Epithelial cell of proximal tubule (primary cell): ENCODE measurements at regions not wholly inside any gene's neighbourhood (a gene's known extent, or its start where the extent isn't known, plus 50 kb on each side); places are given as distances from the start of the nearest gene placed in this dataset.
A peak's percentile ranks its signal among the peaks of the same experiment; 100 is the strongest.

Experiments used
- DNase-seq: peaks from one replicate; pipeline ENCODE4 v3.0.0-alpha.2; 2011; ENCODE audit warnings: low read depth
- H3K4me3 ChIP-seq: 2 replicates; pipeline ENCODE4 v1.5.1; 2011; ENCODE audit warnings: low read depth, mild to moderate bottlenecking, low read length
- TF ChIP-seq, protein P1 (sequence below): conservative IDR thresholded peaks from 2 replicates; pipeline ENCODE4 v1.5.1; 2012; ENCODE audit warnings: low read depth, mild to moderate bottlenecking, low read length

DNA sequence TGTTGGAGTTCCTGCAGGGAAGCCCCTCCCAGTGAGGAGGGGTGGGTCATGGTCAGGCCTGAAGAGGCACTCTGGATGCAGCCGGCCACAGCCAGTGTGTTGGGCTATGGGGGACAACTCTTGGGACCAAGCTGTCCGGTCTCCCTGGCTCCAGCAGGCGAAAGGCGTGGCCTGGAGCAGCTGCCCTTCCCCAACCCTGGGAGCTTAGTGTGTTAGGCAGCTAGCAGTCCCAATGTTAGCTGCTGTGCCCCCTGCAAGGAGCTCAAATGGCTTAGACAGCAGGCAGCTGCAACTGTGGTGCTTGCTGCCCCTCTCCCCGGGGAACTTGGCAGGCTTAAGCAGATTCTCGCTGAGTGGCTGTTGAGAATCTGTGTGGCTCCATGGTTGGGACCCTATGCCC, 67.5 kb upstream of the ACTBL2 start:
- DNase-seq, result no peak
- no peak overlapping the region for H3K4me3 ChIP-seq
- TF ChIP-seq, protein P1, sequence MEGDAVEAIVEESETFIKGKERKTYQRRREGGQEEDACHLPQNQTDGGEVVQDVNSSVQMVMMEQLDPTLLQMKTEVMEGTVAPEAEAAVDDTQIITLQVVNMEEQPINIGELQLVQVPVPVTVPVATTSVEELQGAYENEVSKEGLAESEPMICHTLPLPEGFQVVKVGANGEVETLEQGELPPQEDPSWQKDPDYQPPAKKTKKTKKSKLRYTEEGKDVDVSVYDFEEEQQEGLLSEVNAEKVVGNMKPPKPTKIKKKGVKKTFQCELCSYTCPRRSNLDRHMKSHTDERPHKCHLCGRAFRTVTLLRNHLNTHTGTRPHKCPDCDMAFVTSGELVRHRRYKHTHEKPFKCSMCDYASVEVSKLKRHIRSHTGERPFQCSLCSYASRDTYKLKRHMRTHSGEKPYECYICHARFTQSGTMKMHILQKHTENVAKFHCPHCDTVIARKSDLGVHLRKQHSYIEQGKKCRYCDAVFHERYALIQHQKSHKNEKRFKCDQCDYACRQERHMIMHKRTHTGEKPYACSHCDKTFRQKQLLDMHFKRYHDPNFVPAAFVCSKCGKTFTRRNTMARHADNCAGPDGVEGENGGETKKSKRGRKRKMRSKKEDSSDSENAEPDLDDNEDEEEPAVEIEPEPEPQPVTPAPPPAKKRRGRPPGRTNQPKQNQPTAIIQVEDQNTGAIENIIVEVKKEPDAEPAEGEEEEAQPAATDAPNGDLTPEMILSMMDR, result no peak

DNA sequence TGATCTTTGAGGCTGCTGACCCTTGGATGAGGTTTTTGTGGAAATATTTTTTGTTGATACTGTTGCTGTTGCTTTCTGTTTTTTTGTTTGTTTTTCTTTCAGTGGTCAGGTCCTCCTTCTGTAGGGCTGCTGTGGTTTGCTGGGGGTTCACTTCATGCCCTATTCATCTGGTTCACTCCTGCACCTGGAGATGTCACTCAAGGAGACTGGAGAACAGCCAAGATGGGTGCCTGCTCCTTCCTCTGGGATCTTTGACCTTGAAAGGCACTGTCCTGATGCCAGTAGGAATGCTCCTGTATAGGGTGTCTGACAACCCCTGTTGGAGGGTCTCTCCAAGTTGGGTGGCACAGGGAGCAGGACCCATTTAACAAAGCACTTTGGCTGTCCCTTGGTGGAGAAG, 67.0 kb upstream of the ACTBL2 start:
- H3K4me3 ChIP-seq, result no peak overlapping the region
- TF ChIP-seq, protein P1, result no peak
- DNase-seq, result no peak

DNA sequence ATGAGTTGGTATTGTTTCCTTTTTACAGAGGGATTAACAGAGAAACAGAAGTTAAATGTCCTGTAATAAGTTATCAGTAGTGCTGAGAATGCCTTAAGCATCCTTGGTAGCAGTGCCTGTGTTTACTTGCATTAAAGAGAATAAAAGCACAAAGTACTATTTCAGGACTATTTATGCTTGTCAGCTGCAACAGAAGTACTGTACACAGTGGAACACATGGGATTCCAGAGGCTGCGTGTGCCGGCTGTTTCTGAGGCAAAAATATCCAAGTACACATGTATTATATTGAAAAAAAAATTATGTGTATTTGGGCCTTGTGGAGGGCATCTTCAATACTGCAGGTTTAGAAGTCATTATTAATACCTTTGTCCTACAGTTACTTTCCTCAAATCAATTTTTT, 58.2 kb upstream of the ACTBL2 start:
- DNase-seq, result no peak
- TF ChIP-seq, protein P1, result no peak
- H3K4me3 ChIP-seq, result no peak overlapping the region

DNA sequence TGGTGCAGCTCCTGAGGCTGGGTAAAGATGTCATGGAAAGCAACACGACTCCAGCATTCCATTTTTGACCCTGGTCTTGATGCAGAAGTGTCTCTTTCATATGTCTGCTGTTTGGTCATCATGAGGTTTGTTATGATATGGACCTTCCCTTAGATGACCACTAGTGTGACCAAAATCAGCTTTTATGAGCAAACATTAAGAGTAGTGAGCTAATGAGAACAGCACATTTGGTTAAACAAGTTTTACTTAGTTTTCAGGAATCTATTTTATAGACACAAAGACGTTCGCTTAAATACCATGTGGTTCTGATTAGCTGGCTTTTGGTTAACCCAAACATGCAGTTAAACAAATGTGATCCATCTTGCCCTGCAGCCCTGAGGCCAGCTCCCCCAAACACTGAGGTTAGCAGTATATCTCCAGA, 56.7 kb upstream of the ACTBL2 start:
- no peak for DNase-seq
- H3K4me3 ChIP-seq, result no peak overlapping the region
- TF ChIP-seq, protein P1, result no peak

DNA sequence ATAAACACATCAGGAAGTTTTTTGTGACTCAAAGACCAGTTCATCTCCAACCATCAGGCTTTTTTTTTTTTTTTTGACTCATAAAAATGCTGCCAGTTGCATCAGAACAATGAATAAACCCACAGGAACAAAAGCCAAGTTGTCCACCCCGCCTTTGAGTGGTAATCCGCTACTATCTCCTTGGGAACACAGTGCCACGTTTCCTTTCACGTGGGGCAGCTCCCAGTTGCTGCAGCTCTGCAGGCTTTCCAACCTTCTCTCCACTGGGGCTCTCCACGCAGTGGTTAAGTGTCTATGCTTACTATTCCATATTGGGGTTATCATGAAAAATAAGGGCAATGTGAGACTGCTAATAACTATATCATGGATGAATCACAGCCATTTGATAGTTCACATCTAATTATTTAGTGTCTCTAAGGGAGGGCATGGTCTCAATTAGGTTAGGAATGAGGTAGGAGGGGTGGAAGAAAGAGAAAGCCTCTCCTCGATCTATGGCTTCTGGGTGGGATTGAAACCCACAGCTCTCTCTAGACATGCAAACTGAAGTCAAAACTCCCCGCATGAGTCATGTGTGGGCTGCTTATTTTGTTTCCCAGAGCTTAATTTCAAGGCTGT, 55.8 kb upstream of the ACTBL2 start:
- no peak overlapping the region for H3K4me3 ChIP-seq
- DNase-seq, result peak; percentile 9
- TF ChIP-seq, protein P1, result no peak

DNA sequence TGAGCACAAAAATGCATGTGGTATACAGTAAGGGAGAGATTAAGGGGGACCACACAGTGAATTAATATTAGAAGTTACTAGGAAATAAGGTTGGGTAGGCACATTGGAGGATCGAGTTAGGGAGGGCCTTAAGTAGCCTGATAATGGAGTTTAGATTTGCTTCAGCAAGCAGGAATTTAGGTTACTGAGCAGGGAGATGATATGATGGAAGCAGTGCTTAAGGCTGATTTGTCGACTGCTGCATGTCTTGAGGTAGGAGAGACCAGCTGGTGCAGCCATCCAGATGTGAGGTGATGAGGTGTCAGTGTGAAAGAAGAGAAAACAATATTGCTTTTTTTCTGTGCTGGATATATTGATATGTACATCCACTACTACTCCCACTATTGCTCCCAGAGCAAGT, 55.2 kb upstream of the ACTBL2 start:
- H3K4me3 ChIP-seq, result no peak overlapping the region
- TF ChIP-seq, protein P1, result no peak
- no peak for DNase-seq
